SK-N-SH (cell line): ENCODE measurements at regions not wholly inside any gene's neighbourhood (a gene's known extent, or its start where the extent isn't known, plus 50 kb on each side); places are given as distances from the start of the nearest gene placed in this dataset.

Experiments
- CHD2 ChIP-seq: fragments of 150-350 bp; IDR thresholded peaks from 2 replicates; pipeline ENCODE4 v1.6.1; 2018; ENCODE audit warnings: low read length; ENCODE audit not compliant: partially characterized antibody
- EP300 ChIP-seq, 2 experiments: IDR thresholded peaks; 2 replicates each; pipeline versions ENCODE4 v1.4.0 to v1.6.1; 2012; ENCODE audit warnings: borderline replicate concordance in 1 of 2, low read depth in 1 of 2, low read length in 1 of 2
- GATA2 ChIP-seq: sonication (generic); formaldehyde crosslinking; IDR thresholded peaks from 2 replicates; pipeline ENCODE4 v1.5.0; 2020; ENCODE audit warnings: mild to moderate bottlenecking, missing genetic modification reagents
- PBX3 ChIP-seq: IDR thresholded peaks from 2 replicates; pipeline ENCODE4; 2012
- RFX5 ChIP-seq: IDR thresholded peaks from 2 replicates; pipeline ENCODE4 v1.6.1; 2012; ENCODE audit warnings: mild to moderate bottlenecking, improper control_type of control experiment, low read length
- SIN3A ChIP-seq: IDR thresholded peaks from 2 replicates; pipeline ENCODE4 v1.6.1; 2012; ENCODE audit warnings: low read depth, mild to moderate bottlenecking, low read length, moderate library complexity, borderline replicate concordance
- TF ChIP-seq, protein P1 (sequence below): fragments of 200-600 bp; sonication (generic); IDR thresholded peaks from 2 replicates; pipeline ENCODE4 v1.6.1; 2017; ENCODE audit warnings: antibody characterized with exemption, mild to moderate bottlenecking, moderate library complexity

DNA sequence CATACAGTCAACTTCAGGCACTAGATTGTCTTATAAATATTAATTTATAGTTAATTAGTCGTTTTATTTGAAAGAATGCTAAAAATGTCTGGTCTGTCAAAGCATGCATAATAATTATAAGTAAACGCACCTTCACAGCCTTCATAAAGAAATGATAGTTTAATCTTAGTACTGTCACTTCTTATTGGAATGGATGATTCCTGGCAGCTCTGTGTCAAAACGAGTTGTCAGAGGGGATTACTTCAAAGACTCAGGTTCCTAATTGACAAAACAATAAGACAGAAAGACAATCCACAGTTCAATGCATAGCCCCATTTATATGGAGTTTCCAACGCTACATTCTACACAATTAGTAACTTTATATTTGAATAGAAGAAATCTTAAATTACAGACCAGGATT is 461.3 kb upstream of the TECRL start:
- TF ChIP-seq GATA2 (no peak), PBX3 (no peak), EP300 (IDR thresholded peaks at IDR 0.05; ENCODE audit: borderline replicate concordance in 1 of 2, low read depth in 1 of 2, low read length in 1 of 2) (no peak), CHD2 (no peak), SIN3A (no peak), RFX5 (no peak)
- TF ChIP-seq, protein P1, sequence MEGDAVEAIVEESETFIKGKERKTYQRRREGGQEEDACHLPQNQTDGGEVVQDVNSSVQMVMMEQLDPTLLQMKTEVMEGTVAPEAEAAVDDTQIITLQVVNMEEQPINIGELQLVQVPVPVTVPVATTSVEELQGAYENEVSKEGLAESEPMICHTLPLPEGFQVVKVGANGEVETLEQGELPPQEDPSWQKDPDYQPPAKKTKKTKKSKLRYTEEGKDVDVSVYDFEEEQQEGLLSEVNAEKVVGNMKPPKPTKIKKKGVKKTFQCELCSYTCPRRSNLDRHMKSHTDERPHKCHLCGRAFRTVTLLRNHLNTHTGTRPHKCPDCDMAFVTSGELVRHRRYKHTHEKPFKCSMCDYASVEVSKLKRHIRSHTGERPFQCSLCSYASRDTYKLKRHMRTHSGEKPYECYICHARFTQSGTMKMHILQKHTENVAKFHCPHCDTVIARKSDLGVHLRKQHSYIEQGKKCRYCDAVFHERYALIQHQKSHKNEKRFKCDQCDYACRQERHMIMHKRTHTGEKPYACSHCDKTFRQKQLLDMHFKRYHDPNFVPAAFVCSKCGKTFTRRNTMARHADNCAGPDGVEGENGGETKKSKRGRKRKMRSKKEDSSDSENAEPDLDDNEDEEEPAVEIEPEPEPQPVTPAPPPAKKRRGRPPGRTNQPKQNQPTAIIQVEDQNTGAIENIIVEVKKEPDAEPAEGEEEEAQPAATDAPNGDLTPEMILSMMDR = no peak
